ENCODE measurements at regions not wholly inside any gene's neighbourhood (a gene's known extent, or its start where the extent isn't known, plus 50 kb on each side); places are given as distances from the start of the nearest gene placed in this dataset.
"Not testable (repeated sequence)": the region's sequence is repeated elsewhere in the genome, so short reads cannot be mapped to it uniquely, and the experiment has no call there.

GRCh38 chr15:99487337-99487730 is 78.5 kb upstream of the MEF2A start:
- no peaks in the 10 kb centered on the region for H3K9me3 ChIP-seq (ENCODE audit: control insufficient read depth, low read length)
- 100% methylated on average over 4 of the region's 5 CpGs; no CpG with 5 or more reads in 1 of the 2 experiments for WGBS, 2 experiments (ENCODE audit: insufficient coverage in 2 of 2)
- no peaks in the 10 kb centered on the region for H3K36me3 ChIP-seq (ENCODE audit: control insufficient read depth, insufficient read depth, low read length)
- H3K4me1 ChIP-seq (ENCODE audit: control insufficient read depth, insufficient read depth, low read length, poor library complexity, severe bottlenecking) = peaks cover 19% of the 10 kb centered on the region
- no peak overlapping the region for H3K27ac ChIP-seq (ENCODE audit: low read depth, low read length, severe bottlenecking)
- no peak overlapping the region for H3K4me3 ChIP-seq (ENCODE audit: extremely low read depth, insufficient read depth, low read length, poor library complexity, severe bottlenecking)

- Histone ChIP-seq H3K9me3 (ENCODE audit: control insufficient read depth, low read length) (no peaks in the 10 kb centered on the region), H3K36me3 (ENCODE audit: control insufficient read depth, insufficient read depth, low read length) (no peaks in the 10 kb centered on the region), H3K4me1 (ENCODE audit: control insufficient read depth, insufficient read depth, low read length, poor library complexity, severe bottlenecking) (peaks cover 2% of the 10 kb centered on the region), H3K27ac (ENCODE audit: low read depth, low read length, severe bottlenecking) (no peak overlapping the region), H3K4me3 (ENCODE audit: extremely low read depth, insufficient read depth, low read length, poor library complexity, severe bottlenecking) (no peak overlapping the region)
- 95 to 96% methylated on average over 3 to 4 of the region's 6 CpGs for WGBS, 2 experiments (ENCODE audit: insufficient coverage in 2 of 2)
These were observed 73.5 kb upstream of the MEF2A start for GRCh38 chr15:99492275-99492674.

GRCh38 chr15:99492716-99493115 is 73.1 kb upstream of the MEF2A start:
- H3K4me3 ChIP-seq (ENCODE audit: extremely low read depth, insufficient read depth, low read length, poor library complexity, severe bottlenecking) = no peak overlapping the region
- H3K9me3 ChIP-seq (ENCODE audit: control insufficient read depth, low read length) = no peaks in the 10 kb centered on the region
- H3K4me1 ChIP-seq (ENCODE audit: control insufficient read depth, insufficient read depth, low read length, poor library complexity, severe bottlenecking) = no peaks in the 10 kb centered on the region
- WGBS, 2 experiments (ENCODE audit: insufficient coverage in 2 of 2) = 99 to 100% methylated on average over 3 to 8 of the region's 10 CpGs
- no peaks in the 10 kb centered on the region for H3K36me3 ChIP-seq (ENCODE audit: control insufficient read depth, insufficient read depth, low read length)
- no peak overlapping the region for H3K27ac ChIP-seq (ENCODE audit: low read depth, low read length, severe bottlenecking)

- H3K4me3 ChIP-seq (ENCODE audit: extremely low read depth, insufficient read depth, low read length, poor library complexity, severe bottlenecking) = no peak overlapping the region
- WGBS, 2 experiments (ENCODE audit: insufficient coverage in 2 of 2) = 89 to 92% methylated on average over 8 of the region's 11 CpGs
- H3K4me1 ChIP-seq (ENCODE audit: control insufficient read depth, insufficient read depth, low read length, poor library complexity, severe bottlenecking) = no peaks in the 10 kb centered on the region
- no peaks in the 10 kb centered on the region for H3K36me3 ChIP-seq (ENCODE audit: control insufficient read depth, insufficient read depth, low read length)
- H3K9me3 ChIP-seq (ENCODE audit: control insufficient read depth, low read length) = no peaks in the 10 kb centered on the region
- no peak overlapping the region for H3K27ac ChIP-seq (ENCODE audit: low read depth, low read length, severe bottlenecking)
These were observed 72.3 kb upstream of the MEF2A start for GRCh38 chr15:99493461-99493860.

- H3K4me1 ChIP-seq (ENCODE audit: control insufficient read depth, insufficient read depth, low read length, poor library complexity, severe bottlenecking); H3K9me3 ChIP-seq (ENCODE audit: control insufficient read depth, low read length); H3K36me3 ChIP-seq (ENCODE audit: control insufficient read depth, insufficient read depth, low read length); H3K27ac ChIP-seq (ENCODE audit: low read depth, low read length, severe bottlenecking); H3K4me3 ChIP-seq (ENCODE audit: extremely low read depth, insufficient read depth, low read length, poor library complexity, severe bottlenecking): not testable (repeated sequence)
- 92 to 97% methylated on average over 25 to 32 of the region's 40 CpGs for WGBS, 2 experiments (ENCODE audit: insufficient coverage in 2 of 2)
These were observed 71.1 kb upstream of the MEF2A start for GRCh38 chr15:99494536-99495233.

GRCh38 chr15:99495430-99496301 is 70.1 kb upstream of the MEF2A start:
- Histone ChIP-seq H3K9me3 (ENCODE audit: control insufficient read depth, low read length) (no peaks in the 10 kb centered on the region), H3K27ac (ENCODE audit: low read depth, low read length, severe bottlenecking) (peak overlapping the region; percentile 57), H3K4me3 (ENCODE audit: extremely low read depth, insufficient read depth, low read length, poor library complexity, severe bottlenecking) (no peak overlapping the region), H3K4me1 (ENCODE audit: control insufficient read depth, insufficient read depth, low read length, poor library complexity, severe bottlenecking) (no peaks in the 10 kb centered on the region), H3K36me3 (ENCODE audit: control insufficient read depth, insufficient read depth, low read length) (no peaks in the 10 kb centered on the region)
- WGBS, 2 experiments (ENCODE audit: insufficient coverage in 2 of 2) = 81 to 89% methylated on average over 11 to 12 of the region's 13 CpGs

GRCh38 chr15:99496302-99496629 is 69.5 kb upstream of the MEF2A start:
- H3K4me3 ChIP-seq (ENCODE audit: extremely low read depth, insufficient read depth, low read length, poor library complexity, severe bottlenecking) = no peak overlapping the region
- no peaks in the 10 kb centered on the region for H3K4me1 ChIP-seq (ENCODE audit: control insufficient read depth, insufficient read depth, low read length, poor library complexity, severe bottlenecking)
- no peaks in the 10 kb centered on the region for H3K36me3 ChIP-seq (ENCODE audit: control insufficient read depth, insufficient read depth, low read length)
- H3K9me3 ChIP-seq (ENCODE audit: control insufficient read depth, low read length) = no peaks in the 10 kb centered on the region
- H3K27ac ChIP-seq (ENCODE audit: low read depth, low read length, severe bottlenecking) = peak overlapping the region; percentile 57
- WGBS, 2 experiments (ENCODE audit: insufficient coverage in 2 of 2) = 96 to 98% methylated on average over 5 to 8 of the region's 9 CpGs

GRCh38 chr15:99502182-99502581 is 63.6 kb upstream of the MEF2A start:
- Histone ChIP-seq H3K36me3 (ENCODE audit: control insufficient read depth, insufficient read depth, low read length) (no peaks in the 10 kb centered on the region), H3K4me3 (ENCODE audit: extremely low read depth, insufficient read depth, low read length, poor library complexity, severe bottlenecking) (no peak overlapping the region), H3K27ac (ENCODE audit: low read depth, low read length, severe bottlenecking) (no peak overlapping the region), H3K4me1 (ENCODE audit: control insufficient read depth, insufficient read depth, low read length, poor library complexity, severe bottlenecking) (no peaks in the 10 kb centered on the region), H3K9me3 (ENCODE audit: control insufficient read depth, low read length) (no peaks in the 10 kb centered on the region)
- 88 to 96% methylated on average over 2 of the region's 4 CpGs for WGBS, 2 experiments (ENCODE audit: insufficient coverage in 2 of 2)

GRCh38 chr15:99502661-99503060 is 63.1 kb upstream of the MEF2A start:
- Histone ChIP-seq H3K9me3 (ENCODE audit: control insufficient read depth, low read length) (no peaks in the 10 kb centered on the region), H3K27ac (ENCODE audit: low read depth, low read length, severe bottlenecking) (no peak overlapping the region), H3K4me3 (ENCODE audit: extremely low read depth, insufficient read depth, low read length, poor library complexity, severe bottlenecking) (no peak overlapping the region), H3K4me1 (ENCODE audit: control insufficient read depth, insufficient read depth, low read length, poor library complexity, severe bottlenecking) (peaks cover 1% of the 10 kb centered on the region), H3K36me3 (ENCODE audit: control insufficient read depth, insufficient read depth, low read length) (no peaks in the 10 kb centered on the region)
- 89 to 94% methylated on average over 2 to 5 of the region's 5 CpGs for WGBS, 2 experiments (ENCODE audit: insufficient coverage in 2 of 2)

GRCh38 chr15:99503411-99503810 is 62.4 kb upstream of the MEF2A start:
- Histone ChIP-seq H3K36me3 (ENCODE audit: control insufficient read depth, insufficient read depth, low read length) (no peaks in the 10 kb centered on the region), H3K4me3 (ENCODE audit: extremely low read depth, insufficient read depth, low read length, poor library complexity, severe bottlenecking) (no peak overlapping the region), H3K4me1 (ENCODE audit: control insufficient read depth, insufficient read depth, low read length, poor library complexity, severe bottlenecking) (peaks cover 6% of the 10 kb centered on the region), H3K27ac (ENCODE audit: low read depth, low read length, severe bottlenecking) (no peak overlapping the region), H3K9me3 (ENCODE audit: control insufficient read depth, low read length) (no peaks in the 10 kb centered on the region)
- WGBS, 2 experiments (ENCODE audit: insufficient coverage in 2 of 2) = 90 to 95% methylated on average over 9 to 11 of the region's 11 CpGs
